ENCODE measurements at regions not wholly inside any gene's neighbourhood (a gene's known extent, or its start where the extent isn't known, plus 50 kb on each side); places are given as distances from the start of the nearest gene placed in this dataset.

GRCh38 chr10:30190577-30191552 lies 131.5 kb upstream of the JCAD start:
- Histone ChIP-seq H3K27ac (replicated peaks; ENCODE audit: low read length) (no peak overlapping the region), H3K14ac (ENCODE audit: low read length) (no peak overlapping the region), H3K27me3 (ENCODE audit: control insufficient read depth in 3 of 3, insufficient read depth in 3 of 3, low read depth in 1 of 3, low read length in 3 of 3) (no peaks in the 10 kb centered on the region), H2AK5ac (ENCODE audit: low read depth, low read length) (no peak overlapping the region), H2AFZ (ENCODE audit: low read length) (peak overlapping the region; percentile 76), H3K36me3 (replicated peaks in 1 of 2; ENCODE audit: control insufficient read depth in 2 of 2, insufficient read depth in 2 of 2, low read length in 2 of 2) (no peaks in the 10 kb centered on the region), H2BK12ac (ENCODE audit: low read length) (no peak overlapping the region), H3K23ac (ENCODE audit: low read depth, low read length, poor library complexity) (no peak overlapping the region), H3K4me3 (ENCODE audit: low read length in 2 of 2) (no peak overlapping the region), H2BK120ac (ENCODE audit: low read depth, low read length) (no peak overlapping the region), H2BK5ac (ENCODE audit: low read length) (no peak overlapping the region), H2BK15ac (ENCODE audit: low read length) (no peak overlapping the region), H3K9me3 (replicated peaks in 1 of 2; ENCODE audit: control insufficient read depth in 2 of 2, insufficient read depth in 1 of 2, low read depth in 1 of 2, low read length in 2 of 2) (peaks cover 0 to 17% of the 10 kb centered on the region in 2 donors), H3K4me1 (ENCODE audit: control insufficient read depth in 2 of 2, insufficient read depth in 1 of 2, low read depth in 1 of 2, low read length in 2 of 2) (peaks cover 4 to 15% of the 10 kb centered on the region in 2 donors), H3K79me1 (ENCODE audit: low read depth, low read length) (no peaks in the 10 kb centered on the region), H3K4ac (ENCODE audit: low read length) (no peak overlapping the region), H3K18ac (ENCODE audit: low read length) (no peak overlapping the region), H3K4me2 (ENCODE audit: insufficient read depth, low read length, poor library complexity, severe bottlenecking) (no peak overlapping the region), H3K9ac (ENCODE audit: low read depth, low read length, poor library complexity) (no peak overlapping the region), H4K91ac (ENCODE audit: low read depth, low read length, poor library complexity) (no peak overlapping the region), H4K8ac (ENCODE audit: low read depth, low read length) (no peak overlapping the region)
- WGBS, 2 donors (ENCODE audit: extremely low coverage in 2 of 2, insufficient read length in 2 of 2, insufficient replicate concordance in 1 of 2), result no CpG with 5 or more reads among the region's 14 CpGs
- no peak for DNase-seq (ENCODE audit: low spot score)

GRCh38 chr10:30189238-30189580 lies 129.8 kb upstream of the JCAD start:
- Histone ChIP-seq H2BK15ac (ENCODE audit: low read length) (no peak overlapping the region), H4K8ac (ENCODE audit: low read depth, low read length) (no peak overlapping the region), H2BK12ac (ENCODE audit: low read length) (no peak overlapping the region), H3K79me1 (ENCODE audit: low read depth, low read length) (no peaks in the 10 kb centered on the region), H3K4me1 (ENCODE audit: control insufficient read depth in 2 of 2, insufficient read depth in 1 of 2, low read depth in 1 of 2, low read length in 2 of 2) (peaks cover 4 to 15% of the 10 kb centered on the region in 2 donors), H3K27ac (replicated peaks; ENCODE audit: low read length) (no peak overlapping the region), H3K9ac (ENCODE audit: low read depth, low read length, poor library complexity) (no peak overlapping the region), H4K91ac (ENCODE audit: low read depth, low read length, poor library complexity) (no peak overlapping the region), H3K4ac (ENCODE audit: low read length) (no peak overlapping the region), H2BK120ac (ENCODE audit: low read depth, low read length) (no peak overlapping the region), H3K4me2 (ENCODE audit: insufficient read depth, low read length, poor library complexity, severe bottlenecking) (no peak overlapping the region), H3K18ac (ENCODE audit: low read length) (no peak overlapping the region), H3K36me3 (replicated peaks in 1 of 2; ENCODE audit: control insufficient read depth in 2 of 2, insufficient read depth in 2 of 2, low read length in 2 of 2) (no peaks in the 10 kb centered on the region), H2AK5ac (ENCODE audit: low read depth, low read length) (no peak overlapping the region), H3K4me3 (ENCODE audit: low read length in 2 of 2) (no peak overlapping the region), H3K27me3 (ENCODE audit: control insufficient read depth in 3 of 3, insufficient read depth in 3 of 3, low read depth in 1 of 3, low read length in 3 of 3) (no peaks in the 10 kb centered on the region), H3K14ac (ENCODE audit: low read length) (no peak overlapping the region), H3K9me3 (replicated peaks in 1 of 2; ENCODE audit: control insufficient read depth in 2 of 2, insufficient read depth in 1 of 2, low read depth in 1 of 2, low read length in 2 of 2) (peaks cover 0 to 12% of the 10 kb centered on the region in 2 donors), H2AFZ (ENCODE audit: low read length) (no peak overlapping the region), H3K23ac (ENCODE audit: low read depth, low read length, poor library complexity) (no peak overlapping the region), H2BK5ac (ENCODE audit: low read length) (no peak overlapping the region)
- no peak for DNase-seq (ENCODE audit: low spot score)
- WGBS, 2 donors (ENCODE audit: extremely low coverage in 2 of 2, insufficient read length in 2 of 2, insufficient replicate concordance in 1 of 2), result no CpG with 5 or more reads among the region's 4 CpGs

GRCh38 chr10:30188556-30189237 lies 129.3 kb upstream of the JCAD start:
- peak overlapping the region; percentile 72 for H2AFZ ChIP-seq (ENCODE audit: low read length)
- H3K9me3 ChIP-seq (replicated peaks in 1 of 2; ENCODE audit: control insufficient read depth in 2 of 2, insufficient read depth in 1 of 2, low read depth in 1 of 2, low read length in 2 of 2), result peaks cover 0 to 8% of the 10 kb centered on the region in 2 donors
- H3K79me1 ChIP-seq (ENCODE audit: low read depth, low read length), result no peaks in the 10 kb centered on the region
- H2BK5ac ChIP-seq (ENCODE audit: low read length), result no peak overlapping the region
- no peak overlapping the region for H3K4me3 ChIP-seq (ENCODE audit: low read length in 2 of 2)
- no peaks in the 10 kb centered on the region for H3K36me3 ChIP-seq (replicated peaks in 1 of 2; ENCODE audit: control insufficient read depth in 2 of 2, insufficient read depth in 2 of 2, low read length in 2 of 2)
- no CpG with 5 or more reads among the region's 14 CpGs for WGBS, 2 donors (ENCODE audit: extremely low coverage in 2 of 2, insufficient read length in 2 of 2, insufficient replicate concordance in 1 of 2)
- no peak overlapping the region for H3K4me2 ChIP-seq (ENCODE audit: insufficient read depth, low read length, poor library complexity, severe bottlenecking)
- H2BK15ac ChIP-seq (ENCODE audit: low read length), result no peak overlapping the region
- peak overlapping the region; percentile 49 for H2AK5ac ChIP-seq (ENCODE audit: low read depth, low read length)
- H3K27ac ChIP-seq (replicated peaks; ENCODE audit: low read length), result no peak overlapping the region
- no peak overlapping the region for H4K91ac ChIP-seq (ENCODE audit: low read depth, low read length, poor library complexity)
- no peak overlapping the region for H2BK120ac ChIP-seq (ENCODE audit: low read depth, low read length)
- DNase-seq (ENCODE audit: low spot score), result no peak
- H3K27me3 ChIP-seq (ENCODE audit: control insufficient read depth in 3 of 3, insufficient read depth in 3 of 3, low read depth in 1 of 3, low read length in 3 of 3), result no peaks in the 10 kb centered on the region
- no peak overlapping the region for H3K14ac ChIP-seq (ENCODE audit: low read length)
- H4K8ac ChIP-seq (ENCODE audit: low read depth, low read length), result no peak overlapping the region
- H3K18ac ChIP-seq (ENCODE audit: low read length), result peak overlapping the region; percentile 55
- no peak overlapping the region for H3K23ac ChIP-seq (ENCODE audit: low read depth, low read length, poor library complexity)
- no peak overlapping the region for H3K9ac ChIP-seq (ENCODE audit: low read depth, low read length, poor library complexity)
- H3K4me1 ChIP-seq (ENCODE audit: control insufficient read depth in 2 of 2, insufficient read depth in 1 of 2, low read depth in 1 of 2, low read length in 2 of 2), result peaks cover 4 to 15% of the 10 kb centered on the region in 2 donors
- H2BK12ac ChIP-seq (ENCODE audit: low read length), result peak overlapping the region; percentile 35
- no peak overlapping the region for H3K4ac ChIP-seq (ENCODE audit: low read length)

- no peak for DNase-seq (ENCODE audit: low spot score)
- H2BK120ac ChIP-seq (ENCODE audit: low read depth, low read length), result no peak overlapping the region
- H4K91ac ChIP-seq (ENCODE audit: low read depth, low read length, poor library complexity), result no peak overlapping the region
- no peak overlapping the region for H3K23ac ChIP-seq (ENCODE audit: low read depth, low read length, poor library complexity)
- peaks cover 0 to 3% of the 10 kb centered on the region in 2 donors for H3K9me3 ChIP-seq (replicated peaks in 1 of 2; ENCODE audit: control insufficient read depth in 2 of 2, insufficient read depth in 1 of 2, low read depth in 1 of 2, low read length in 2 of 2)
- no peak overlapping the region for H3K4me3 ChIP-seq (ENCODE audit: low read length in 2 of 2)
- H3K36me3 ChIP-seq (replicated peaks in 1 of 2; ENCODE audit: control insufficient read depth in 2 of 2, insufficient read depth in 2 of 2, low read length in 2 of 2), result no peaks in the 10 kb centered on the region
- no peak overlapping the region for H2BK5ac ChIP-seq (ENCODE audit: low read length)
- no peak overlapping the region for H3K18ac ChIP-seq (ENCODE audit: low read length)
- no peak overlapping the region for H4K8ac ChIP-seq (ENCODE audit: low read depth, low read length)
- peaks cover 4 to 15% of the 10 kb centered on the region in 2 donors for H3K4me1 ChIP-seq (ENCODE audit: control insufficient read depth in 2 of 2, insufficient read depth in 1 of 2, low read depth in 1 of 2, low read length in 2 of 2)
- no peak overlapping the region for H3K27ac ChIP-seq (replicated peaks; ENCODE audit: low read length)
- no peaks in the 10 kb centered on the region for H3K27me3 ChIP-seq (ENCODE audit: control insufficient read depth in 3 of 3, insufficient read depth in 3 of 3, low read depth in 1 of 3, low read length in 3 of 3)
- no peak overlapping the region for H3K4ac ChIP-seq (ENCODE audit: low read length)
- H3K9ac ChIP-seq (ENCODE audit: low read depth, low read length, poor library complexity), result no peak overlapping the region
- no peak overlapping the region for H3K14ac ChIP-seq (ENCODE audit: low read length)
- H2AK5ac ChIP-seq (ENCODE audit: low read depth, low read length), result no peak overlapping the region
- WGBS, 2 donors (ENCODE audit: extremely low coverage in 2 of 2, insufficient read length in 2 of 2, insufficient replicate concordance in 1 of 2), result no CpG with 5 or more reads among the region's 3 CpGs
- H3K79me1 ChIP-seq (ENCODE audit: low read depth, low read length), result no peaks in the 10 kb centered on the region
- no peak overlapping the region for H2BK12ac ChIP-seq (ENCODE audit: low read length)
- peak overlapping the region; percentile 72 for H2AFZ ChIP-seq (ENCODE audit: low read length)
- H2BK15ac ChIP-seq (ENCODE audit: low read length), result no peak overlapping the region
- no peak overlapping the region for H3K4me2 ChIP-seq (ENCODE audit: insufficient read depth, low read length, poor library complexity, severe bottlenecking)
Observed at GRCh38 chr10:30188101-30188500, 128.7 kb upstream of the JCAD start.

Data from neuronal stem cell (in vitro differentiated cells).